KBM-7 (cell line): ENCODE measurements at regions not wholly inside any gene's neighbourhood (a gene's known extent, or its start where the extent isn't known, plus 50 kb on each side); places are given as distances from the start of the nearest gene placed in this dataset.

Source experiments
- DNase-seq: peaks from one replicate; pipeline ENCODE4 v3.0.0-alpha.2; 2015
- in situ Hi-C: fragments of 300-500 bp; cut with MboI; formaldehyde crosslinking; loops from 2 replicates; pipeline ENCODE4 v1.14.3; 2020; ENCODE audit warnings: low sequenced_read_pairs, low pct_unique_long_range_greater_than_20kb, mixed read lengths

GRCh38 chr18:72375618-72376017, 168.5 kb downstream of the CBLN2 start:
- no peak for DNase-seq
- in situ Hi-C loops, result no loop called here

GRCh38 chr18:72372076-72372475, 172.1 kb downstream of the CBLN2 start:
- DNase-seq, result no peak
- in situ Hi-C loops, result no loop called here

- DNase-seq, result no peak
- in situ Hi-C loops, result no loop called here
Observed at GRCh38 chr18:72368308-72368707, 175.8 kb downstream of the CBLN2 start.

DNA sequence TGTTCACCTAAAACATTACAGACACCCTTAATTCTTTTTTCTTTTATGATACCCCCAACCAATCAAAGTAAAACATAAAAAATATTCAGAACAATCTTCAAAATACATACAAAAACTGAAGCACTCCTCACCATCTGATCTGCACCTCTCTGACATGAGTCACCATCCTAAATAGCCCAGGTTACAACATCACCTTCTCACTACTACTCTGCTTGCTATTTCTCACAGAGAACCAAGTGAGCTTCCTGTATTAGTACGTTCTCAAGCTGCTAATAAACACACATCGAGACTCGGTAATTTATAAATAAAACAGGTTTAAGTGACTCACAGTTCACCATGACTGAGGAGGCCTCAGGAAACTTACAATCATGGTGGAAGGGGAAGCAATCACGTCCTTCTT, 183.5 kb downstream of the CBLN2 start:
- in situ Hi-C loops, result no loop called here
- DNase-seq, result no peak

- DNase-seq, result no peak
- in situ Hi-C loops, result no loop called here
Observed at GRCh38 chr18:72342933-72343332, 201.2 kb downstream of the CBLN2 start.

GRCh38 chr18:72339976-72340375, 204.2 kb downstream of the CBLN2 start:
- DNase-seq, result no peak
- in situ Hi-C loops, result no loop called here

DNA sequence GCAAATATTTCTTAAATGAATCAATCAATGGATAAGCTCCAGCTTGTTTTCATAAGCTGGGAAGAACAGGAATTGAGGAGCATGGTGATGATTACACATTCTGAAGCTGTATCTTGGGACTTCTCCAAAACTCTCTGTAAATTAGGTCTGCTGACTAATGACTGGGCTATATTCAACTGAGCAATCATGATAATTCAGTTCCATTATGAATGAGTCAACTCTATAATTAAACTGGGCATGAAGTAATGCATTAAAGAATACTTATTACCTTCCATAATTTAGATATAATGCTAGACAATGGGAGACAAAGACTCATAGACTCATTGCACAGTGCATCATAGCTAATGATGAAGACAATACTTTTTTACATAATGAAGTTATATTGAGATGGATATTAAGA, 207.4 kb downstream of the CBLN2 start:
- no peak for DNase-seq
- in situ Hi-C loops, result no loop called here

GRCh38 chr18:72329533-72329932, 214.6 kb downstream of the CBLN2 start:
- no peak for DNase-seq
- in situ Hi-C loops, result no loop called here

- in situ Hi-C loops, result no loop called here
- DNase-seq, result no peak
Observed at GRCh38 chr18:72325307-72325706, 218.8 kb downstream of the CBLN2 start.

- DNase-seq, result no peak
- in situ Hi-C loops, result no loop called here
Observed at GRCh38 chr18:72324677-72325076, 219.5 kb downstream of the CBLN2 start.

GRCh38 chr18:72316497-72316896, 227.6 kb downstream of the CBLN2 start:
- in situ Hi-C loops, result no loop called here
- no peak for DNase-seq

- in situ Hi-C loops, result no loop called here
- no peak for DNase-seq
Observed at GRCh38 chr18:72283148-72283925, 260.8 kb downstream of the CBLN2 start.

DNA sequence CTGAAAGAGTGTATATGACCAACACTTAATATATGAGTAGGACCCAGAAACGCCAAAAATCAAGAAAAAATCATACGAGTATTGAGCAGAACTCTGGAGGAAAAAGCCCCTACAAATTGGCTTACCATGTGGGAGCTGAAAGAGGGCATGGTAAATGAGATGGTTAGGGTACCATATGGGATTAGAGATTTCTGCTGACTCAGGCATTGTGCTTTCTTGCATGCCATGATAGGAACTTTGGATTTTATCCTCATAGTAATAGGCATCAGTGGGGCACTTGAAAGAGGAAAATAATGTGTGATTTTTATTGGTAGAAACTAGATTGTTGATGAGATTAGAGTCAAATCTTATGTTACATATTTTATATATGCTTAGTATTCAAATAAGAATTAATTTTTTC, 271.1 kb downstream of the CBLN2 start:
- no peak for DNase-seq
- in situ Hi-C loops, result no loop called here

DNA sequence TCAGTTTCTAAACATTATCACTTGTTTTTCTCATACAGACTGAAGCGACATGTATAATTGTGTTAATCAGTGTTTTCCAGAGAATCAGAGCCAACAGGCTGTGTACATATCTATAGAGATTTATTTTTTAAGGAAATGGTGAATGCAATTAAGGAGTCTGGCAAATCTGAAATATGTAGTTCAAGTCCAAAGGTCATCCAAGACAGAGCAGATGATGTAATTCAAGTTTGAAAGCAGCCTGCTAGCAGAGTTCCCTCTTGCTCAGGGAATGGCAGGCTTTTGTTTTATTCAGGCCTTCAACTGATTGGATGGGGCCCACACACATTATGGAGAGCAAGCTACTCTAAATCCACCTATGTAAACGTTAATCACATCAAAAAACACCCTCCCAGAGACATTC, 282.6 kb downstream of the CBLN2 start:
- in situ Hi-C loops, result no loop called here
- DNase-seq, result no peak

DNA sequence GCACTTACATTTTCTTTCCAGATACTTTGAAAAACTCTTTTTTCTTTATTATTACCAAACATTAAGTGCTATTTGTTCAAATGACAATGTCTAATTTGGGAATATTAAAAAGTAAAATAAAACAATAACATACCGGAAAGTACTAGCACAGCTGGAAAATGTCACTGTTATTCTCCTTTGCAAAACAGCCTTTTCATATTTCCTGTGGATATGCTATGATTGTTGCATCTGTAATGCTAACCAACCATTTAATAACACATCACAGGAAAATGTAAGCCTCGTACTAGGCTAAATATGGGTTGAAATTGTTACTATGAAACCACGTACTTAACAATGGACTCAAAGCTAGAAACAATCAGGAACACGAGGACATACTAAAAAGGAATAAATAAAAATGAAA, 298.1 kb downstream of the CBLN2 start:
- in situ Hi-C loops, result no loop called here
- no peak for DNase-seq

DNA sequence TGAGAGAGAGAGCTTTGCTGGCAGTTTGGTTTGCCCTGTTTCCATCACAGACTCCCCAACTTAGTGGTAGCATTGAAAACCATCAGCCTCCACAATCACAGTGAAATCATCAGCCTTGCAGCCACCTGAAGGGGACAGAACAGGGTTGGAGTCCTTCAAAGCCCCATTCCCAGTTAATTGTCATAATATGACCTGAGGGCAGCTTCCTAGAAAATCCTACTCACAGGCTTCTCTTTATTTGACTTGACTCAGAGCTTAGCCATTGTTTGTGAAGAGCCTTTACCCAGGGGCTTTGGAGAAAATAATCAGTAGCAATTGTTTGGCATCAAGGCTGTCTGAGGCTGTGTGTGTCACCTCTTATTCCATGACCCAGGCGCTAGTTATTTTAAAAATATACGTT, 308.7 kb downstream of the CBLN2 start:
- in situ Hi-C loops, result no loop called here
- no peak for DNase-seq

DNA sequence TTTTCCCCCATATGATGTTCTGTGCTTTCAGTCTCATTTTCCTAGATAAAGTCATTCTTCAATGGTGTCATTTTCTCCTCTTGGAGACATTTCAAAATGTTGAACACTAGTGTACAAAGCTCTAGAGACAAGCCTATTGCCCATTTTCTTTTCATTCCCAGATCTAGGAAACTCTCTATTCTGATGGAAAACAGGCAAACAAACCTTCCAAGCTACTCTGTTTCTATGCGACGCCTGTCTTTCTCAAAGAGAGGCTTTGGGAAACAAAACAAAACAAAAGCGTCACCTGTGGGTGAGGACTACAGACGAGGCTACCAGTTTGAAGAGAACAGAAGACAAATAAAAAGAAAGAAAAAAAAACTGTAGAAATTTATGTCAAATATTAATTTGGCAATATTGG, 311.0 kb downstream of the CBLN2 start:
- DNase-seq, result no peak
- in situ Hi-C loops, result no loop called here

- no peak for DNase-seq
- in situ Hi-C loops, result no loop called here
Observed at GRCh38 chr18:72232644-72233043, 311.5 kb downstream of the CBLN2 start.

- in situ Hi-C loops, result no loop called here
Observed at GRCh38 chr18:72225958-72226357, 318.2 kb downstream of the CBLN2 start.

GRCh38 chr18:72223733-72224132, 320.4 kb downstream of the CBLN2 start:
- DNase-seq, result no peak
- in situ Hi-C loops, result no loop called here

More at GRCh38 chr18:72225958-72226357, 318.2 kb downstream of the CBLN2 start:
- DNase-seq, result no peak

- no peak for DNase-seq
- in situ Hi-C loops, result no loop called here
Observed at GRCh38 chr18:72208920-72209676, 335.0 kb downstream of the CBLN2 start.
